ENCODE measurements at regions not wholly inside any gene's neighbourhood (a gene's known extent, or its start where the extent isn't known, plus 50 kb on each side); places are given as distances from the start of the nearest gene placed in this dataset.

DNA sequence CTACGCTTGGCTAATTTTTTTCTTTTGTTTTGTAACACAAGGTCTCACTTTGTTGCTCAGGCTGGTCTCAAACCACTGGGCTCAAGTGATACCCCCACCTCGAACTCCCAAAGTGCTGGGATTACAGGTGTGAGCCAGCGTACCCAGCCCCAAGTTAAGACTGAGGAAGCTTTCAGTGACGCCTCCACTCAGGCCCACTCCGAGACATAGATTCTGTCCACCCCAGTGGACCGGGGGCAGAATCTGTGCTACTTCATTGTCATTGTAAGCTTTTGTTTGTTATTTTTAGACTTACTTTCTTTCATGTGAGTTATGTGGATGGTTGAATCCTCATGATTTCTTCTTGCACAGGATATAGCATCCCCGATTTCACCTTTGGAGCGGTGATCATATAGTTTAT is 156.9 kb upstream of the TSHZ3 start:
- TF ChIP-seq EZH2phosphoT487 (IDR thresholded peaks at IDR 0.05; ENCODE audit: borderline replicate concordance, low read length) = no peak
- TF ChIP-seq, protein P1, sequence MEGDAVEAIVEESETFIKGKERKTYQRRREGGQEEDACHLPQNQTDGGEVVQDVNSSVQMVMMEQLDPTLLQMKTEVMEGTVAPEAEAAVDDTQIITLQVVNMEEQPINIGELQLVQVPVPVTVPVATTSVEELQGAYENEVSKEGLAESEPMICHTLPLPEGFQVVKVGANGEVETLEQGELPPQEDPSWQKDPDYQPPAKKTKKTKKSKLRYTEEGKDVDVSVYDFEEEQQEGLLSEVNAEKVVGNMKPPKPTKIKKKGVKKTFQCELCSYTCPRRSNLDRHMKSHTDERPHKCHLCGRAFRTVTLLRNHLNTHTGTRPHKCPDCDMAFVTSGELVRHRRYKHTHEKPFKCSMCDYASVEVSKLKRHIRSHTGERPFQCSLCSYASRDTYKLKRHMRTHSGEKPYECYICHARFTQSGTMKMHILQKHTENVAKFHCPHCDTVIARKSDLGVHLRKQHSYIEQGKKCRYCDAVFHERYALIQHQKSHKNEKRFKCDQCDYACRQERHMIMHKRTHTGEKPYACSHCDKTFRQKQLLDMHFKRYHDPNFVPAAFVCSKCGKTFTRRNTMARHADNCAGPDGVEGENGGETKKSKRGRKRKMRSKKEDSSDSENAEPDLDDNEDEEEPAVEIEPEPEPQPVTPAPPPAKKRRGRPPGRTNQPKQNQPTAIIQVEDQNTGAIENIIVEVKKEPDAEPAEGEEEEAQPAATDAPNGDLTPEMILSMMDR (IDR thresholded peaks at IDR 0.05; ENCODE audit: low read depth, low read length, poor library complexity, severe bottlenecking) = no peak
